ENCODE measurements at regions not wholly inside any gene's neighbourhood (a gene's known extent, or its start where the extent isn't known, plus 50 kb on each side); places are given as distances from the start of the nearest gene placed in this dataset.

DNA sequence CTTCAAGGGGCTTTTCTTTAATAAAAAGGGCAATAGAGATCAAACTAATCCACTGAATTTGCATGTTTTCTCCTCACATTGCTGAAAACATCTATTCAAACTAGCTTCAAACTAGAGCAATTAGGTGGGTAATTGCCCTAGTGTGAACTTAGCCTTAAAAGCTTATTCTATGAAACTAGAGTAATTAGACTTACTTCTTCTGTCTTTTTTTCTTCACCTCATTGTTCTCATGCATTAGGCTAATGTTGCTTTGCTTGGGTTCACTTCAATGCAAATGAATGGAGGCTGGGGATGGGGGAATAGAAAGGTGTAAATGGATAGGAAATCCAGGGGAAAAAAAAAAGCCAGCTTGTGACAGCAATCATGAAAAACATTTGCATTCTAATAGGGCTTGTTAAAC is 414.8 kb upstream of the LMO3 start:
- TF ChIP-seq, protein P1, sequence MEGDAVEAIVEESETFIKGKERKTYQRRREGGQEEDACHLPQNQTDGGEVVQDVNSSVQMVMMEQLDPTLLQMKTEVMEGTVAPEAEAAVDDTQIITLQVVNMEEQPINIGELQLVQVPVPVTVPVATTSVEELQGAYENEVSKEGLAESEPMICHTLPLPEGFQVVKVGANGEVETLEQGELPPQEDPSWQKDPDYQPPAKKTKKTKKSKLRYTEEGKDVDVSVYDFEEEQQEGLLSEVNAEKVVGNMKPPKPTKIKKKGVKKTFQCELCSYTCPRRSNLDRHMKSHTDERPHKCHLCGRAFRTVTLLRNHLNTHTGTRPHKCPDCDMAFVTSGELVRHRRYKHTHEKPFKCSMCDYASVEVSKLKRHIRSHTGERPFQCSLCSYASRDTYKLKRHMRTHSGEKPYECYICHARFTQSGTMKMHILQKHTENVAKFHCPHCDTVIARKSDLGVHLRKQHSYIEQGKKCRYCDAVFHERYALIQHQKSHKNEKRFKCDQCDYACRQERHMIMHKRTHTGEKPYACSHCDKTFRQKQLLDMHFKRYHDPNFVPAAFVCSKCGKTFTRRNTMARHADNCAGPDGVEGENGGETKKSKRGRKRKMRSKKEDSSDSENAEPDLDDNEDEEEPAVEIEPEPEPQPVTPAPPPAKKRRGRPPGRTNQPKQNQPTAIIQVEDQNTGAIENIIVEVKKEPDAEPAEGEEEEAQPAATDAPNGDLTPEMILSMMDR (conservative IDR thresholded peaks at IDR 0.05; ENCODE audit: low read length), result no peak
- no peak for TF ChIP-seq EZH2phosphoT487 (IDR thresholded peaks at IDR 0.05; ENCODE audit: borderline replicate concordance, low read depth, low read length)
